DMS 273 (cell line): ENCODE measurements at regions not wholly inside any gene's neighbourhood (a gene's known extent, or its start where the extent isn't known, plus 50 kb on each side); places are given as distances from the start of the nearest gene placed in this dataset.
"Not testable (repeated sequence)": the region's sequence is repeated elsewhere in the genome, so short reads cannot be mapped to it uniquely, and the experiment has no call there.

ENCODE experiments used
- DNase-seq: peaks from one replicate; lab custom pipeline; 2025; ENCODE audit not compliant: unreplicated experiment; lab: John Stamatoyannopoulos, UW

DNA sequence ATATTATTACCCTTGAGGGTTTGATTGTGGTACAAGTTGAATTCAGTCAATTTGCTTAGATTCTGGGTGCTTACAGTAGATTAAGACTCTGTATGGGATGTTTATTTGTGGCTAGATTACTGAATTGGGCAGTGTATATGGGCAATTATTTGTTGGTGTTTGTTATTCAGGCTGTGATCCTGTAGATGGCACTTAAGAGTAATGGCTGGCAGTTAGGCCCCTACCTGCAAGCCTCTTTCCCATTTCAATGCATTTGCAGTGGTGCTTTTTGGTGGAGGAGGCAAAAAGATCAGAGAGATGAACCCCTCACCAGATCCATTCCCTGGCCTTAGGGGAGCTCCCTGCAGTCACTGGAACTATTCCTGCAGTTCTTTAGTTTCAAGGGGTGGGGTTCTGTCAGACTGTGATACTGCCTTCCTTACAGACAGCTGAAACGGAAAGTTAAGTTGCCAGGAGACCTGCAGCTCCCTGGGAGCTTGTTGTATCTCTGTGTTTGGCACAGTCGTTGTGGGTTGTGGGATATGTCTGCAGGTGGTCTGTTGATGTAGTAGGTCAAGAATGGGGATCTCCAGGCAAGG, 199.5 kb downstream of the AASDHPPT start:
- DNase-seq, result peak; percentile 20

DNA sequence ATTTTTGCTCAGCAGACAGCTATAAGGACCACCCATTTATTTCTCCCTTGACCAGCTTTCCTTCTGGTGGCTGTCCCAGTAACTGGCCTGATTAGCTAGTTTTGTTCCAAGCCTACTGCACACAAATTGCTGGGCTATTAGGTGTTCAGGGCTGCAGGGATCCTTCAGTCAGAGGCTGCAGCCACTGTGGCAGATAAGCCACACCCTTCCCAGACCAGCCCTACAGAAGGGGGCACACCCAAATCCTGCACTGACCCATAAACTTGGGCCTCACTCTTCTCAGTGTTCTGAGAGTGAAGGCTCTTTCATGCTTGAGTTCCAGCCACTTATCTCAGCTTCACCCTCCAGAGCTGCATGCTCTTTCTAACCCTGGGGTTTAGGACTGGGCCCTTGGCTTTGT, 200.0 kb downstream of the AASDHPPT start:
- DNase-seq, result no peak

DNA sequence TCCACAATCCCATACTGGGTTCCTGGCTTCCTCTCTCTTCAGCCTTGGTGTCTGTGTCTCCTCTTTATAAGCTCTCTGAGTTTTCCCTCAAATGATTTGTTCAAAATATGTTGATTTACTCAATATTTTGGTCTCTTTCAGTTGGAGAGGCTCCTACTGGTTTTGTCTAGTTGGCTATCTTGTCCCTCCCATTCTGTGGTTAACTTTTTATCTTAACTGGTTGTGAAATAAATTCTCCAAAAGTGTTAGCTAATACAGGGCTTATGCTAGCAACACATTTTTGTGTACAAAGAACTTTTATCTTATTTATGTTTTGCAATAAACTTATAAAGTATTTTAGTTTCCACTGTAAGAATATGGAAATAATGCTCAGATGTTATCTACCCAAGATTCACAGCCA, 200.9 kb downstream of the AASDHPPT start:
- no peak for DNase-seq

DNA sequence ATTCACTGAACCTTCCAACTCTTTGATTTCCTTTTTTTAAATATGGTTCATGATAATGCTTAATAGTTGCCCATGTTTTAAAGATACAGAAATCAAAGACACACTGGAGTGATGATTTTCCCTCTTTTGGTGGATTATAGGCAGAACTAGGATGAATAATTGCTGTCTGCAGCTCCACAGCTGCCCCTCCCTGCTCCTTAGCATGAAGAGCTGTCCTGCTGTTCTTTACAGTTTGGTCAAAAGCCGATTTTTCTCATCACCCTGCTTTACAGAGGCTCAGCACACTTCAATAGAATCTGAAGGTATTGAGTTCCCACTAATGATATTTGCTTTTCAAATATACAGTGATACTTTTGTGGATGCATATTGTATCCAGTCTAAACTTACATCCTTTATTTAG, 202.6 kb downstream of the AASDHPPT start:
- DNase-seq, result no peak

DNA sequence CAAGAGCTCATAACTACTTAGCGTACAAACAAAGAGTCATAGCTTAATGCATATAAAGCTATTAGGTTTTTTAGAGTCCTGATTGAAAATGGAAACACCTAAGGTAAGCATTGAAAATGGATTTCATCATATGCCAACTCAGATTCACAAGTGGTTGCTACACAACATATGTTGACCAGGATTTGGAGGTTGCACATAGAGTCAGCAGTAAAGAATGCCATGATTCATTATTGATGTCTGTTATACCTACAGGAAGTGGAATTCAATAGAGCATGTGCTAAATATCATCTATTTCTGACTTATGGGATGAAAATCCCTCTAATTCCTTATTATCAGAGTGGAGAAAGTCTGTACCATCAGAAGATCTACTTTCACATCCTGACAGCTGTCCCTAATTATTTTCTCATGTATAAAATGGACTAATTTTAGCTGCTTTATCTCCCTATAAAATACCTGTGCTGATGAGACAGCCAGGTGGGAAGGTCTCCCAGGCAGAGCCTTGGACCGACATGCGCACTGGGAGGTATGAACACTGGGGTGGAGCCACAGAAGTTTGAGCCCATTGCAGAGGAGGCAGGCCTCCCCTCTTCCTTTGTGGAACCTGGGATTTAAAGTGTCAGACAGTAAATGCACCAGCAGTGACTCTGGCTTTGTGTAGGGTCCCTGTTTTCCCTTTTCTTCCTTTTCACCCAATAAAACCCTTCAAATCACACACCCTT, 204.2 kb downstream of the AASDHPPT start:
- no peak for DNase-seq

DNA sequence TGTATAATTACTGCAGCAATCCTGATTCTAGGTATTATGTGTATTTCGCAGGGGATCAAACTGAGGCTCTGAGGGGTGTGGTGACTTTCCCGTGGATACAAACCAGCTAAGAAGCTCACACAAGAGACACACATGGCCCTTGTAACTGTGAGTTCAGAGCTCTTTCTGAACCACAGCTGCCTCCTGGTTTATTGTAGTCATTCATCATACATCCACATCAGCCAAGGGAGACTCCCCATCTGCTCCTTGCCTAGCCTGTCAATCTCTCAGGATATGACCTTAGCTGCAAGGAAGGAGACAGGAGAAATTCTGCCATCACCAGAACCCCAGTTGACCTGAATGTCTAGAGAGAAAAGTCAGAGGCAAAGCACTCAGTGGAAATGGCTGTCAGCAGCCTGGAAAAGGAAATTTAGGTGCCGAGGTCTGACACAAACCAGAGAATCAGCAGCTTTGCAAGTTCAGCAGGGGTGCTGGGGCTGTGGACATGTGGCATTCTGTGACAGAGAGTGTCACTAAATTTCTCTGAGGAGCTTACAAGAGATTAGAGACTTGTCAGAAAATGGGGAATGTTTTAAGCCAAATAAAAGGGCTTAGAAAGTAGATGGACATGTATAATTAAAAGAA, 209.5 kb downstream of the AASDHPPT start:
- DNase-seq, result peak; percentile 63

DNA sequence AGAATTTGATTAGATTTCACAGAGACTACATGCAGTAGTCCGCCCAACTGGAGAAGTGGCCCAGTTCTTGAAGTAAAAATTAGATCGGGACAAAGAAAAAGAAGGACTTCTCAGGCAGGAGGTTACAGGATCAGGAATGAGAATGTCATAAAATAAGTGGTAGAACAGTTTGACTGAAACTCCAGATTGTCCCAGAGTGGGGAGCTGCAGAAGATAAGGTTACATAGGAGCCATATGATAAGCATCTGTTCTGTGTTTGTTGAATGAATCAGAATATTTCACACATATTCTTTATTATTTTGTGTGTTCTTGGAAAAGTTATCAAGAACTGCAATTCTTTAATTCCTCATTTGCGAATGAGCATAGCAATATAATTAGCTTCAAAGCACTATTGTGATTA, 210.6 kb downstream of the AASDHPPT start:
- DNase-seq, result peak; percentile 64

DNA sequence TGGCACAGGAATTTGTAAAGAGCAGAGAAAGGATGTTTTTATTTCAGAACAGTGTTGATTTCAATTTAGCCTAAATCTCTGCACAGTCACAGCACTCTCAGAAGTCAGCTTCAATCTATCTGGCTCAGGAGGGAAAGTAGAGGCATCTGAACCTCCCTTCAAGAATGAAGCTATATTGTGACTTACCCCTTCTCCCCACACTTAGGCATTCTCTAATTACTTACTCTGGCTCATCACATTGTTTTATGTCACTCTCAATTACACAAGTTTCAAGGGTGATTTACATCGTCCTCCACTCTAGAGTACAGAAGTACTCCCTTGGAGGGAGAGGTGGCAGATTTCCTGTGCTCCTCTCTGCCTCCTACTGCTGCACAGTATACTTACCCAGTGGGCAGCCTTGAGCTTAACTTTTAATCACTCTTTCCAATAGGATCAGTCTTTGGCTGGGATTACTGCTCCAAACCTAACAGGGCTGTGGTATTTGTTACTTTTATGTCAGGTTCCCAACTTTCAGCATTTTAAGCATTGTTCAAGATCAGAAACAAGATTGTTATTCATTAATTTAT, 211.4 kb downstream of the AASDHPPT start:
- peak; percentile 39 for DNase-seq

DNA sequence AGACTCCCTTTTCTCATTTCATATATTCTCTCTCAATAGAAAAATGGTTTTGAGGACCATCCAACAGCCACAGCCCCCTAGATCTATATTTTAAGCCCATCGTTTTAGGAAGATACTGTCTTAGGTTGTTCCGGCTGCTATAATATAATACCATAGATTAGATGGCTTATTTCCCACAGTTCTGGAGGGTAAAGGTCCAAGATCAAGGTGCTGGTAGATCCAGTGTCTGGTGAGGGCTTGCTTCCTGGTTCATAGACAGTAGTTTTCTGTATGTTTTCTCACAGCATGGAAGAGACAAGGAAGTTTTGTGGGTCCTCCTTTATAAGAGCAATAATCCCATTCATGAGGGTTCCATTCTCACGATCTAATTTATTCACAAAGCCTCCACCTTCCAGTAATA, 215.1 kb downstream of the AASDHPPT start:
- no peak for DNase-seq

DNA sequence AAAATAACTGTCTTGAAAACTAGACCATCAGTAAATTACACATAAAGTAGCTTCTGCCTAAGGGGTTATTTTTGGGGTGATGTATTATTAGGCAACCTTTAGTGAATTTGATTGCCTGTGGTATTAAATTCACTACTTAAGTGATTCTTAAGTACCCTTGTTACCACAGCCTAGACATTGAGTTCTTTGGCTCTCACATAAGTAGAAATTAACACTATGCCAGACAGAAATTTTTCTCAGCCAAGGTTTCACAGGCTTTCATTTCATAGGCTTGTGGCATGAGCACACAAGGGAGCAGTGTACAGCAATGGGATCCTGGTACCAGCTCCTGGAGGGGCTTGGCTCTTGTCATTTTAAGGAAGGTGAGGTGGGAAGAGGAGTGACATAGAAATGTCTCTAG, 218.5 kb downstream of the AASDHPPT start:
- no peak for DNase-seq

DNA sequence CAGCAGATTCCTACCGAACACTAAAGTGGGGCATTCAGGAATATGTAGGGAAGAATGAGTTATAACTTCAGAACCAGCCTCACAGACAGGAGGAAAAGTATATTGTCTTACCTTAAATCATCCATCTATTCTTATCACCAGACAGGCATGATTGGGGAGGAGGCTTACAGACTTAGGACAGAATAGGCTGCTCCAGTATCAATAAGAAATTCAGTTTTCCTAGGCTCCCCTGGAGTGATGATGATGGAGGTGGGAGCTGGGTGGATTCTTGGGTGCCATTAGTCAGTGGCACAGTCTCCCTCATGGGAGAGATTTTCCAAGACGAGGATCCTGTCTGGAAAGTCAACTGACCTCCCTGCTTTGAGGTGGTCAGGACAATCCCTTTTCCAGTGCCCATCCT, 225.0 kb downstream of the AASDHPPT start:
- no peak for DNase-seq

DNA sequence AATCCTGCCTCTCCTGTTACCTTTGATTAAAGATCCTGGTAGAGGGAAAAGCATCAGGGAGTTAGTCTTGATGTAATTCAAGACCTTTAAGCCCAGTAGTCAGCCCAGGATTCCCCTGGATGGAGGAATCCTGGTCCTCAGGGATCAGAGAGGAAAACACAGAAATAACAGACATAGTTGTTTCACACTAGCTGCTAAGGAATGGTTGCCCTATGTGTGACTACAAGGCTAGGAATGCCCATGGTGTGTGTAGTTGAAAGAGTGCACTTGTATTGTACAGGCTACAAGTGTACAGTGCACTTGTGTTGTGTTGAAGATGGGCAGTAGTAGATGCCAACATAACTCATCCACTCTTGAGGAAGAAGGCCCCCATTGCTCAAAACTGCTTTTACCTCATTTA, 226.8 kb downstream of the AASDHPPT start:
- no peak for DNase-seq

DNA sequence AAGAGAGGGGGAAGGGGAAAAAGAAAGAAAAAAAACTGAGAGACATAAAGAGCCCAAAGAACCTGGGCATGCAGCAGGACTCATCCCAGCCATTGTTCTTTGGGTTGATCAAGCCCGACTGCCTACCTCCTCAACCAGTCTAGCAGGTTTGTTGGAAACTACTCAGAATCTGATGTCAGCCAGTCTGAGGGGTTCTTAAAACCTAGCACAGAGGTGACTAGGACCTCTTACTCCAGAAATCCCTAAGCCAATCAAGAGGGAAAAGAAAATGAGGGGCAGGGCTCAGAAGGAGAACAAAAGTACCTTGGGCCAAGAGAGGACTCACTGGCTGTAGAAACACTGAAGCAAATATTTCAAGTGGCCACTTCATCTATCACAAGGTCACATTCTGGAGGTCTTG, 228.0 kb downstream of the AASDHPPT start:
- no peak for DNase-seq

DNA sequence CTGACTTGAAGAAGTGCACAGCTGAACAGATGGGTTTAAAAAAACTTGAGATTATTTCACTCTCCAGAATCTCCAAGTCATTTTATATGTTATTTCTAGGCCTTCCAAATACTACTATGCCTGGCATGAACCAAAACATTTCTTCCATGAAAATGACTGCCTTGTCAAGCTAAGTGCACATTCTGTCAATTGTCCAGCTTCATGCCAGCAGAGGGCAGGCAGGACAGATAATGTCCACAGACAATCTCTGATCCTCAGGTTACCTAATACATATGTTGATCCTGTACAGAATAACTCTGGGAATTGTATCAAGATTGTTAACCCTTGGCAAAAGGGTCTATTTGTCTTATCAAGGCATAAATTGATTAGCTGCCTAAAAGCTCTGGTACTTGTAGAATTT, 229.5 kb downstream of the AASDHPPT start:
- DNase-seq, result peak; percentile 4

DNA sequence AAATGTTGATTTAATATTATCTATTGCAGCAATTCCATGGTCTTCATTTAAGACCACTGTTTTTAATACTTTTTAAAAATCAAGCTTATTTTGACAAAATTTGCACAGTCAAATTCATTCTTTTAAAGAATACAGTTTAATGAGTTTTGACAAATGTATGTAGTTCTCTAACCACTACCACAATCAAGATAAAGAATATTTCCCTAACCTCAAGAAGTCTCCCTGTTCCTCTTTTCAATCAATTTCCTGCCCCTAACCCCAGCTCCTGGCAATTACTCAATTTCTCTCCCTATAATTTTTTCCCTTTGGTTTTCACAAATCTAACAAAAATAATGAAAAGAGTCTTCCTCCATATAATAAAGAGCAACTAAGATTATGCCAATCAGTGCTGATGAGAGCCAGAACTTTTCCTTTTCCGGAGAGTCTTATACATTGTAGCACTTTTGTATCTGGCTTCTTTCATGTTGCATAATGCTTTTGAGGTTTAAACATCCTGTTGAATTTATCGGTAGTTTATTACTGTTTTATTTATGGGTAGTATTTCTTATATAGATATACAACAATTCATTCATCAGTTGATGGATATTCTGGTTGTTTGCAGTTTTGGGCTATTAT, 231.7 kb downstream of the AASDHPPT start:
- DNase-seq, result no peak

DNA sequence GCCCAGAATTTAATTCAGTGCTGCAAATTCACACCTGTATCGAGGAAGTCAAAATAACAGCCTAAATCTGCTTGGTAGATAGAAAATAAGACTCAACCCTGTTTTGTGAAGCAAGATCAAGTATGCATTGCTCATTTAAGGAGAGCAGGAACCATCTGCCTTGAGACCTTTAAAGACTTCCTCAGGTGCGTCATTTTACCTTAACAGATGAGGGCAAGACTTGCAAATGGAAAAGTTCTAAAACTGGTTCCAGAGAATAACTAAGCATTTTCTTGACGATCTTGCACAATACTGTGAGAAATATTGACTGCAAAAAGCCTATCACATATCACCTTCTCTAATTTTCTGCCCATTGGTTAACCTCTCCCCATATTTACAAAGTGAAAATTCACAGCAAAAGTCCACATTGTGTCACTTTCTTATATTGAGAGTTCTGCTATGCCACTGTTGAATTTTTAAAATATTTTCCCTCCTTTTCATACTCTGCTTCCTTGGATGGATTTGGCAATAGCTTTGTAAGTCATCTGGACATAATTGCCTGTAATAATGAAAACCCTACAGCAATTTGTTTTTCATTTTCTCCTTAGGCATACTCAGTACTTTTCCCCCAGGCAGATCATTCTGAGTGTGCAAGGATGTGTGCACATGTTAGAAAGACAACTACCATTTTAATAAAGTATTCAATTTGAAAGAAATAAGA, 234.2 kb downstream of the AASDHPPT start:
- DNase-seq, result no peak

DNA sequence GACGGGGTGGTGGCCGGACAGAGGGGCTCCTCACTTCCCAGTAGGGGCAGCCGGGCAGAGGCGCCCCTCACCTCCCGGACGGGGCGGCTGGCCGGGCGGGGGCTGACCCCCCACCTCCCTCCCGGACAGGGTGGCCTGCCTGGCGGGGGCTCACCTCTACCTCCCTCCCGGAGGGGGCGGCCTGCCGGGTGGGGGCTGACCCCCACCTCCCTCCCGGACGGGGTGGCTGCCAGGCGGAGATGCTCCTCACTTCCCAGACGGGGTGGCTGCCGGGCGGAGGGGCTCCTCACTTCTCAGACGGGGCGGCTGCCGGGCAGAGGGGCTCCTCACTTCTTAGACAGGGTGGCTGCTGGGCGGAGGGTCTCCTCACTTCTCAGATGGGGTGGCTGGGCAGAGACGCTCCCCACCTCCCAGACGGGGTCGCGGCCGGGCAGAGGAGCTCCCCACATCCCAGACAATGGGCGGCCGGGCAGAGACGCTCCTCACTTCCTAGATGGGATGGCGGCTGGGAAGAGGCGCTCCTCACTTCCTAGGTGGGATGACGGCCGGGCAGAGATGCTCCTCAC, 239.8 kb downstream of the AASDHPPT start:
- not testable (repeated sequence) for DNase-seq

DNA sequence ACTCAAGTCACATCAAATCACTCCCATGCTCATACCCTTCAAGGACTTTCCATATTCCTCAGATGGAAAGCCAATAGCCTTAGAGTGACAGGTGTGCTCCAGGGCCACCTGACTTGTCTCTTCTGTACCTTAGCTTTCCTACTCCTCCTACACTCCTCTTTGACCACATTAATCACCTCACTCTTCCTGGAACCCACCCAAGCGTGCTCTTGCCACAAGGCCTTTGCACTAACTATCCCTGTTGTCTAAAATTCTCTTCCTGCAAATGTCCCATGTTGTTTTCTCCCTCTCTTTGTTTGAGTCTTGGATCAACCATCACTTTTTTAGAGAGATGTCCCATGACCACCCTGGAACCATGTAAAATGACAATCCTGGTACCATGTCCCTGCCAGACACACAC, 244.1 kb downstream of the AASDHPPT start:
- DNase-seq, result no peak

DNA sequence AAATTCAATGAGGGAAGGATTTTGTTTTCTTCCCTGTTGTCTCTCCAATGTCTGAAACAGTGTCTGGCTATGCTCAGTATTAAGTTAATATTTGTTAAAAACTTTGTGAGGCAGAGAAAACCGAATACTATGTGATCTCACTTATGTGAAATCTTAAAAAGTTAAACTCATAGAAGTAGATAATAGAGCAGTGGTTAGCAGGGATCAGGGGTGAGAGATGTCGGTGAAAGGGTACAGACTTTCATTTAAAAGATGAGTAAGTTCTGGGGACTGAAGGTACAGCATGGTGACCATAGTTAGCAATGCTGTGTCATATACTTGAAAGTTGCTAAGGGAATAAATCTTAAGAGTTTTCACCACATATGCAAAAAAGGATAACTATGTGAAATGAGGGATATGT, 244.6 kb downstream of the AASDHPPT start:
- DNase-seq, result no peak

DNA sequence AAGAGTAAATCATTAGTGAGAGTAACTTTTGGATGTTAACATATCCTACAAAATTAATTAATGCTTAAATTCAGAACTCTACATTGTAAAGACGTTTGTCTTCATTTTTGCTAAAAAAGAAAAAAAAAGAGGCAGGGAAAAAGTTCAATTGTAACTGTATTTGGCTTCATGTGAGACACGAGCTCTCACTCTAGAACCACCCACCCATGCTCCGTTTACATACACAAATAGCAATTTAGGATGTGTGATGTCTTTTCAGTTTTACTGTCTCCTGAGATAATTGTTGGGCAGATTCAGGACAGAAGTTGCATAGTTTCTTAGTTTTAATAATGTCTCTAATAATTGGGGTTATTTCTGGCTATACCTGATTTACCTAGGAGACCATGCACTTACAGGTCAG, 248.6 kb downstream of the AASDHPPT start:
- DNase-seq, result no peak

DNA sequence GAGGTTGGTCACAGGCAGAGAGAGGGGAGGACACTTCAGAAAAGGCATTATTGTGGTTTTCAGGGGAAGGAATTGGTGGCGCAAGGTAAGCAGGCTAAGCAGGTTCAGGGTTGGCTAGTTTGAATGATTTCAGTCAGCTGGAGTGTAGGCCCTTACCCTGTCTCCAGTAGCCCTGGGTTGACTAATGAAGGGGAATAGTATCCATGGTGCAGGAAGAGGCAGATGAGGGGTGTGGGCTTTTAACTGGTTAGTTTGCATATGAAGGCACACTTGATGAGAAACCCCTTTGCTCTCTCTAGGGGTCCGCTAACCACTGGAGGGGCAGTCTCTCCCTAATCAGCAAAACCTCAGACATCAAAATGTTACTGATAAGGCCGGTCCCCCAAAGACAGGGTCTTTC, 249.7 kb downstream of the AASDHPPT start:
- no peak for DNase-seq
